Eye (tissue), 1 donor: ENCODE measurements at regions not wholly inside any gene's neighbourhood (a gene's known extent, or its start where the extent isn't known, plus 50 kb on each side); places are given as distances from the start of the nearest gene placed in this dataset.

Experiments
- DNase-seq: peaks from one replicate; pipeline ENCODE4 v3.0.0-alpha.2; 2015

- DNase-seq = no peak
Observed at GRCh38 chr14:80146941-80147340, 64.4 kb downstream of the DIO2 start.

GRCh38 chr14:80136358-80136757 lies 74.9 kb downstream of the DIO2 start:
- peak; percentile 10 for DNase-seq

DNA sequence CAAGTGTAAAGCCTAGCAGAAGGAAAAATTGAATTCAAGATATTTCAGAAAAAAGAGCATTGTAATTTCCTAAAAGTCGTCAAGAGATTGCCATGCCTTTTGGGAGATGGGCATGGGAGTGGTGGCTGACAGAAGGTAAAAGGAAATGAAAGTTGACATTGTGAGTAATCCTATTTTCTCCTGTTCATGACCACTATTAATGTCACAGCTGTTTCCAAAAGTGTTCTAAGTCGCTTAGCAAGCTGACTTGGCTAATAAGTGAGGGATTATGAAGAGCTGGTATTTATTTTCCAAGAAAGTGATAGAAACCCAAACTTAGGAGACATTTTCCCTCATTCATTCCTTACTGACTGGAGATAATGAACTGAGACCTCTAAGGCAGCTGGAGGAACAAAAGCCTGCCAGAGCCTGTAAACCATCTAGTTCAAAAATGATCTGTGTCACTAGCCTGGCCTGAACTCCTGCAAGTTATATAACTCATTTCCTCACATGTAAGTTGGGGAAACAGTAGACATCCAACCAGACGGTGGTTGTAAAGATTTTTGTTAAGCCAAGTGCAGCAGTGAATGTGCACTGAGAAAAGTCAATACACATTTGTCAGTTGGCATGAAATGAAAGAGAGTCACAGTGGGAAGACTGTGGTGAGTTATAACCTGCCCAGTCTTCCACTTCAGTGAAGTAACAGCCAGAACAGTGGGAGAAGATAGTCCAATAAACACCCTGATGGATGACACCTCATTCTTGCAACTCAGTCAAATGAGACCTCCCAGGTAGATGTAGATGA lies 75.8 kb downstream of the DIO2 start:
- DNase-seq = no peak

DNA sequence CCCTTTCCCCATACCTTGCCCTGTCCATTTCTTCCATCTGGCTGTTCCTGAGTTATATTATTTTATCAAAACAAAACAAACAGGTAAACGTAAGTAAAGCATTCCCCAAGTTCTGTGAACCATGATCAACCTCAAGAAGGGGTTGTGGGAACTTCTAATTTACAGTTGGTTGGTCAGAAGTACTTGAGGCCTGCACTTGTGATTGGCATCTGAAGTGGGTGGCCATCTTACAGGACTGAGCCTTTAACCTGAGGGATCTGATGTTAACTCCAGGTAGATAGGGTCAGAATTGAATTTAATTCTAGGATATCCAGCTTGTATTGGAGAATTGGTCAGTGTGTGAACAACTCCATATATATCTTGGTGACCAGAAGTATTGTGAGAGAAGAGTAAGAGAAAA lies 77.0 kb downstream of the DIO2 start:
- no peak for DNase-seq

DNA sequence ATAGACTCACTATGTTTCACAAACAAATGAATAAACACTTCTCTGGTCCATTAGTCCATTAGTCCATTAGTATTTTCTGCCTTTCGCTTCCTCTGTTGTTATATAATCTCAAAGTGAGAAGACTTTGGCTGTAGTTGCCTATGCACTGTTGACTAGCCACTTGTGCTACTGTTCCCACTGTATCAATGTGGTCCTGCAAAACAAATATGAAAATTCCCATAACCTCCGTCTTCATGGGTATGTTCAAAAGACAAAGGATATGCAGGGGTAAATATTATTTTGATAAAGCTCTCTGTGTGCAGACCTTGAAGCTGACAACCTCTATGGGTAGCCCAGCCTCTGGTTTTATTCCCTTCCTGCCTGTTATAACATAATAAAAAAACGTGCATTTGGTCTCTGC lies 77.8 kb downstream of the DIO2 start:
- no peak for DNase-seq

- no peak for DNase-seq
Observed at GRCh38 chr14:80127466-80127865, 83.8 kb downstream of the DIO2 start.

DNA sequence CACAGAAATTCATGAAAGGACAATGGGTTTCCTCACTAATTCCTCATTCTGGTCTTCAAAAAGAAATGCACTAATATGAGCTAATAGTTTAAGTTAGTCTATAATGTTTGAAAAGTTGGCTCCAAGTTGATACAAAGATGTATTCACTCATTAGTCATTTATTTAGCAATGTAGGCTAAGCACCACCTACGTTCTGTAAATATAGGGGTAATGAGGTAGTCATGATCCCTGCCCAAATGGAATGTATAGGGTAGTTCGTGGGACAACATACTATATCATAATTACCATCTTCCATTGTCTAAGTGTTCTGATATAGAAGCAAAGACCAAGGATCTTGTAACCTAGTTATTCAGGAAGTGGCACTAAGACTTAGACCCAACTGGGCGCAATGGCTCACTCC lies 86.5 kb downstream of the DIO2 start:
- no peak for DNase-seq

- DNase-seq = no peak
Observed at GRCh38 chr14:80117876-80118275, 93.4 kb downstream of the DIO2 start.

- DNase-seq = no peak
Observed at GRCh38 chr14:80116157-80116556, 95.1 kb downstream of the DIO2 start.

GRCh38 chr14:80110721-80111120 lies 100.6 kb downstream of the DIO2 start:
- no peak for DNase-seq

DNA sequence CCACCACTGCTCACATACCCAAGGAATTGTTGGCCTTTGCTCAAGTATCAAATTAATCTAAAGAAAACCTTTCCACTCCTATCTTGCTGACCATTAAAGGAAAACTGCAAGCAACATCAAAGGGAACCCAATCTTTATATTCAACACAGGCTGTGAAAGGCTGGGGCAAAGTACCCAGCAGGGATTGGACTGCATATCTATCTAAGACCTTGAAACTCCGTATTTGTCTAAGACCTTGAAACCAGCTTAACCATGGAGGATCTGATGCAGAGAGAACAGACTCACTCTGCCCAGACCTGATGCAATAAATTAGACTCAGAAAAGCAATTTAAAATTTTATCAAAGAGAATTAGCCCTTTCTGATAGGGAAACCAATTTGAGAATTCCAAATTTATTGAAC lies 102.2 kb downstream of the DIO2 start:
- no peak for DNase-seq

GRCh38 chr14:80108430-80108829 lies 102.9 kb downstream of the DIO2 start:
- DNase-seq = no peak

DNA sequence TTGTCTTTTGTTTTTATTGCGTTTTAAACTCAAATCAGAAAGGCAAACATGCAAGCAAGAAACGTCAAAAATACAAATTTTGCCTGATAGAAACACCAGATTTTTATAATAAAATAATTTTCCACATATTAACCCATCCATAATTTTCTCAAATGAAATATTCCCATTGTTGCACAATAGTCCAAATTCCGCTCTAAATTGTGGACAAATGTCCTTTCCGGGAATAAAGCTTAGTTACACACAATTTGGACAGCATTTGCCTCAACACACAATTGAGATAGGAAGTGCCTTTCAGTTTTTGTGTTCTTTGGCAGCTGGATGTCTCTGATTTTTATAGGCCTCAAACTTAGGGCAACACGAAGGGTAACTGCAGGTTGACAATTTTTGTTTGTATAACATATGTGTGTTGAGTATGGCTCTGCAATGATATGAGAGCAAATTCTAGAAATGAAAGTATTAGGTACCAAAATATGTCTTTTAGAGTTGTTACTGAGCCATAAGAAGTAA lies 105.8 kb downstream of the DIO2 start:
- no peak for DNase-seq

- no peak for DNase-seq
Observed at GRCh38 chr14:80101835-80102234, 109.5 kb downstream of the DIO2 start.

DNA sequence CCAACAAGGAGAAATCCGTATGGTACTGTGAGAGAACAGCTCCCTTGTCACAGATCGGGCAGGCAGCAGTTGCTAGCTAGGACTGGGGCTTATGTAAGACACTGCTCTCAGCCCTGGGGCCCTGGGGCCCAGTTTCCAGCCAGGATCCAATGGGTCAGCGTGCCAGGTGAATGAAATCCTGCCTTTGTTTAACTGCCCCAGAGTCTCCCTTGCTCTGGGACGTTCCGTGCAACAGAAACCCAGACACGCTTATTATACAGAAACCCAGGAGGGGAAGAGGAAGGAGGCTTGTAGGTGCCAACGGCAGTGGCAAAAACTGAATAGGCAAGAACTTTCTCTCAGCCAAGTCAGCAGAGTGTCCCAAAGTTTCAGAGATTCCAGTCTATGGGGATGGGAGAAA lies 110.6 kb downstream of the DIO2 start:
- DNase-seq = no peak

DNA sequence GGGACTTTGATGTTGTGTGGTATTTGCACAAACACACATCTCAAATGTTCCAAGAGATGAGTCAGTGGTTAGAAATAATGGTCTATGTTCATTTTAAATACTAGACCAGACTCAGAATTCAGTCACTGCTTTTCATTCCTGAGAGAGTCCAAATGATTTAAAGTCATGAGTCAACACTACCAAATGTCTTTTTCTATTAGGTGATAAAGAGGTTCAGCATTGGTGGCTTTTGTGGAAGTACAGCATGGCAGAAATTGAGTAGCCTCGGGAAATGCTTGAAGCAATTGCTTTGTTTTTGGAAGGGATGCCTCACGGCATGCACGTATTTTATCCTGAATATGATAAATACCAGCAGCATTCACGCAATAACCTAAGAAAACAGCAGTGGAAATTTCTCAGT lies 115.7 kb downstream of the DIO2 start:
- no peak for DNase-seq

DNA sequence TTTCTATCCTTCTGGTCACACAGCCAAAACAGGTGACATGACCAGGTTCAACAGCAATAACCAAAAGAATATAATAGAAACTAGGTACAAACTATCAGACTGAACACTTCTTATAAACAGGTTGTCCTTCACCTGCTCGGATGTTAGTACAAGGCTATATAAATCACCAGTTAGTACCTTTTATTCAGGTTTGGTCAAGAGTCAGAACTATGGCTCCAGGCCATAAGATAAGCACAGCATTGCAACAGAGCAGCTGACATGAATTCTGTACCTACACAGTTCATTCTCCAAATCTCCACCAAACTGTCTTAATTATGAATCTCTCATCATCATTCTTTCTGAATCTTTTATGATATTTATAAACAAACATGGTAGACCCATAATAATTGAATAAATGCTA lies 123.9 kb downstream of the DIO2 start:
- no peak for DNase-seq

DNA sequence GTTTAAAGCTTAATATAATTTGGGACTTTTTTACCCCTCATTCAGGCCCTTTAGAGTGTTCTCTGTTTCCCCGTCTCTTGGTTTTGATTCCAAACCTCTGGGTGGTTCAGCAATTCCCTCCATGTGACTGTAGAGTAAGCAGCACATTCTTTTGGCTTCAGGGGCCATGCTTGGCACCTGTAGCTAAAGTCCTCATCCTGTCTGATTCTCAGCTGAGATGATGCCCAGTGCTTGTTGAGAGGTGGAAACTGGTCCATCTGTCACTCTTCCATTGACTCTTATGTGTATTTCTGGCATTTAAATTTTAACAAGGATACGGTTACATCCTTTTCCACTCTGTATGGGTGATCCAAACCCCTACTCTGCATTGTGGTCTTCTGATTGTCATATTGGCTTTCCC lies 127.1 kb downstream of the DIO2 start:
- no peak for DNase-seq

DNA sequence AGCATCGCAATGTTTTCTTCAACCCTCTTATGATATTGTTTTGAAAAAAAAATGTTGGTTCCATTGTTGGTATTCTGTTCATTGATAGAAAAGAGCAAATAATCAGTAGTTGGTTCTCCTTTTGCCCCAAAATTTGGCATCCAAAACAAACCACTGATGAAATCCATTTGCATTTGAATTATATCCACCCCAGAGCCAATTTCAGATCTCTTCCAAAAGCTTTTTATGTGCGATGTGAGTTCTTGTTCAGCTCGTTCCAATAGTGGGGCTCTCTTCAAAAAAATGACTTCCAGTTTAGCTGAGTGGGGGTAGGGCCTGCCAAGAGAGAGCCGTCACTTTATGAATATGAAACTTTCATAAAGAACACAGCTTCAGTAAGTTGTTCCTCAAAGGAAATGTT lies 130.7 kb downstream of the DIO2 start:
- no peak for DNase-seq

DNA sequence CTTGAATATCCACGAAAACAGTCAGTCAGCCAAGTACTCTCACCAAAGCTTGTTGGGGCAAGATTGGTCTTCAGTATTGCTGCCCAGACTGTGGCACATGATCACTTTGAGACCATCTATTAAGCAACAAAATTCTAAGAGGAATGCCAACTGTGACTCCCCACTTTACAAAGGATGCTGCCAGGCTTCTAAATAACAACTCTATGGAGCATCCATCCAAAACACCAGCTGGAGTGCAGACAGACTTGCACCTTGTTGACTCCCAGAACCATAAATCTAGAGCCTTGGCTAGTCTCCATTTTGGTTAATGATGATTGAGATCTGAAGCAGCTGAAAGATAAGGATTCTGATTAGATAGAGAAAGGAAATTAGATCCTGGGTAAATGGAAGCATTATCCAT lies 132.8 kb downstream of the DIO2 start:
- no peak for DNase-seq

- no peak for DNase-seq
Observed at GRCh38 chr14:80077262-80077661, 134.0 kb downstream of the DIO2 start.

DNA sequence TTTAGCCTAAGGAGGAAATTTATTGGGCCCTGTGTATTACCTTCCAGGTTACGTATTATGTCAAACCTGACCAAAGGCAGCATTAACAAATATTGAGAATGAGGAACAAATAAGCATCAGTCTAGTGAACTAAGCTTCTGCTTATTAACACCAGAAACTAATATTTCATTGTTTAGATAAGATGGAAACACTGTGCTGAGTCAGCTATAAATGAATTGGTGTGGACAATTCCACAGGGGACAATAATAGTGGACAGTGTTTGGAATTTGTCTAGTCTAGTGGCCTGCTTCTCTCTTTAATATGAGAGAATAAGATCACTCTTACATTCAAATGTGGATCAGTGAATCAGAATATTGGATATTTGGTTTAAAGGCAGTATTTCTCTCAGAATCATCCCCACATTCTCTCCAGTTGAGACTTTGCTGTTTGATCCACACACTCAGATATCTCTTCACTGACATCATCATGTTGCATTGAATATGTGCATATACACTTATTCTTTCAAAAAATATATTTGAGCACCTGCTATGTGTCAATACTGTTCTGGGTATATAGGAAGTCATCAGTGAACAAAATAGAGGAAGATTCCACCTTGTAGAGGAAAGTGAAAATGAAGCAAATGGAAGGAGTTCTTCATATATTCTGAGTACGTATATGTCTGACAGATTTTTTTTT lies 136.3 kb downstream of the DIO2 start:
- DNase-seq = no peak

GRCh38 chr14:80059041-80059440 lies 152.3 kb downstream of the DIO2 start:
- DNase-seq = no peak

- DNase-seq = no peak
Observed at GRCh38 chr14:80056497-80056801, 154.9 kb downstream of the DIO2 start.
